ENCODE measurements at regions not wholly inside any gene's neighbourhood (a gene's known extent, or its start where the extent isn't known, plus 50 kb on each side); places are given as distances from the start of the nearest gene placed in this dataset.
"Not testable (repeated sequence)": the region's sequence is repeated elsewhere in the genome, so short reads cannot be mapped to it uniquely, and the experiment has no call there.

DNA sequence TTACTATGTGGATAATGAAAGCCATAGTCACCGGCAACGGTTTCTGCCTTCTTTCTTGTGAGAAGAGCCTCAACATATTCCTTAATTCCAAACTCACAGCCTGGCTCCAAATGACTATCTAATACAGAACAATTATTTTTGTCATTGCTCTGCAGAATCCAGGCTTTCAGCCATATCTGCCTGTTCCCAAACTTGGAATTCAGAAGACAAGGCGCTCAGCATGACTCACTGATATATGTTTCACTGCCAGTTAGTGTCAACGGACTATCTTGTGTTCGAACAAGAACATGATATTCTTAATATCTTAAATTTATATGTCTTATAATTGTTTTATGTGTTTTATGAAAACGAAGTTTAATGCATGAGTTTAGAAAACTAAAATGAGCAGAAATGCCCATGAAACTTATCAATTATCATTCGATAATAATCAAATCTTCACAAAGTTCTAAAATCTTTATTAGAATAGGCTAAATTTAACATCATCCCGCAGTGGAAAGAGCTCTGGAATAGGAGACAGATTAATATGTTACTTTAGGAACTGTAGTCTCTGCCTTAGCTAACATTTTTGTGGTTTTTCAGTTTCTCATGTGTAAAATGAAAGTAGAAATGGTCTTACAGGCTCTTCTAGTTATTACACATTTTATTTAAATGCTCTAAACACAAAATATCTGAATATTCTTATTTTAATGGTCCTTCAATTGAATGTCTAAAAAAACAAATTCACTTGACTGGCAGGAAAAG is 669.3 kb upstream of the GJE1 start:
- no peaks in the 10 kb centered on the region for H3K36me3 ChIP-seq (ENCODE audit: control insufficient read depth in 5 of 5, insufficient read depth in 5 of 5, low read length in 5 of 5)
- H3K4me3 ChIP-seq (ENCODE audit: low read depth in 1 of 5, low read length in 5 of 5) = peak overlapping the region in 3 of 5 donors; percentile 44 to 45 (median 45)
- H3K27me3 ChIP-seq (ENCODE audit: control insufficient read depth in 5 of 5, insufficient read depth in 4 of 5, low read length in 5 of 5) = no peaks in the 10 kb centered on the region
- H3K9ac ChIP-seq (ENCODE audit: low read length in 5 of 5) = peak overlapping the region in 3 of 5 donors; percentile 5 to 53 (median 26)
- H3K9me3 ChIP-seq (ENCODE audit: control insufficient read depth in 5 of 5, low read length in 5 of 5) = no peaks in the 10 kb centered on the region
- H3K4me1 ChIP-seq (ENCODE audit: control insufficient read depth in 5 of 5, insufficient read depth in 5 of 5, low read length in 5 of 5) = peaks cover 0 to 18% (median 8%) of the 10 kb centered on the region in 5 donors
- peak overlapping the region; percentile 68 for H3K27ac ChIP-seq (ENCODE audit: low read depth, low read length)

GRCh38 chr6:141460743-141461484 is 671.8 kb upstream of the GJE1 start:
- Histone ChIP-seq H3K9ac (ENCODE audit: low read length in 5 of 5) (no peak overlapping the region), H3K9me3 (ENCODE audit: control insufficient read depth in 5 of 5, low read length in 5 of 5) (no peaks in the 10 kb centered on the region), H3K27me3 (ENCODE audit: control insufficient read depth in 5 of 5, insufficient read depth in 4 of 5, low read length in 5 of 5) (no peaks in the 10 kb centered on the region), H3K27ac (ENCODE audit: low read depth, low read length) (no peak overlapping the region), H3K4me3 (ENCODE audit: low read depth in 1 of 5, low read length in 5 of 5) (no peak overlapping the region), H3K36me3 (ENCODE audit: control insufficient read depth in 5 of 5, insufficient read depth in 5 of 5, low read length in 5 of 5) (no peaks in the 10 kb centered on the region), H3K4me1 (ENCODE audit: control insufficient read depth in 5 of 5, insufficient read depth in 5 of 5, low read length in 5 of 5) (peaks cover 0 to 18% (median 8%) of the 10 kb centered on the region in 5 donors)

GRCh38 chr6:141460245-141460644 is 672.5 kb upstream of the GJE1 start:
- H3K27me3 ChIP-seq (ENCODE audit: control insufficient read depth in 5 of 5, insufficient read depth in 4 of 5, low read length in 5 of 5); H3K9me3 ChIP-seq (ENCODE audit: control insufficient read depth in 5 of 5, low read length in 5 of 5); H3K9ac ChIP-seq (ENCODE audit: low read length in 5 of 5); H3K4me3 ChIP-seq (ENCODE audit: low read depth in 1 of 5, low read length in 5 of 5); H3K36me3 ChIP-seq (ENCODE audit: control insufficient read depth in 5 of 5, insufficient read depth in 5 of 5, low read length in 5 of 5); H3K27ac ChIP-seq (ENCODE audit: low read depth, low read length): not testable (repeated sequence)
- H3K4me1 ChIP-seq (ENCODE audit: control insufficient read depth in 5 of 5, insufficient read depth in 5 of 5, low read length in 5 of 5) = peaks cover 0 to 18% (median 8%) of the 10 kb centered on the region in 5 donors

DNA sequence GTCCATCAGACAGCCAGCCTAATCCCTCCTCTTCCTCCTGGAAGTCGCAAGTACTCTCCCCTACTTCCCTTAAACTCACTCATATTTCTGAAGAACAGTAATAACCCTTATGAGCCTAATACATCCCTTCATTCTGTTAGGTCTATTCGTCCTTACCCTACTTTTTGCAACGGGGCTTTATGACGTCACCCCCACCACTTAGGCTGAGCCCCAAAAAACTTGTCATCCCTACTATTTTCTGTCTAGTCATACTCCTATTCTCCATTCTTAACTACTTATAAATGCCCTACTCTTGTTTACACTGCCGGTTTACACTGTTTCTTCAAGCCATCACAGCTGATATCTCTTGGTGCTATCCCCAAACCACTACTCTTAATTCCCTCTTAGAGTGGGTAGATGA is 674.7 kb upstream of the GJE1 start:
- H3K27me3 ChIP-seq (ENCODE audit: control insufficient read depth in 5 of 5, insufficient read depth in 4 of 5, low read length in 5 of 5); H3K9ac ChIP-seq (ENCODE audit: low read length in 5 of 5); H3K27ac ChIP-seq (ENCODE audit: low read depth, low read length); H3K36me3 ChIP-seq (ENCODE audit: control insufficient read depth in 5 of 5, insufficient read depth in 5 of 5, low read length in 5 of 5); H3K4me3 ChIP-seq (ENCODE audit: low read depth in 1 of 5, low read length in 5 of 5); H3K9me3 ChIP-seq (ENCODE audit: control insufficient read depth in 5 of 5, low read length in 5 of 5); H3K4me1 ChIP-seq (ENCODE audit: control insufficient read depth in 5 of 5, insufficient read depth in 5 of 5, low read length in 5 of 5): not testable (repeated sequence)

DNA sequence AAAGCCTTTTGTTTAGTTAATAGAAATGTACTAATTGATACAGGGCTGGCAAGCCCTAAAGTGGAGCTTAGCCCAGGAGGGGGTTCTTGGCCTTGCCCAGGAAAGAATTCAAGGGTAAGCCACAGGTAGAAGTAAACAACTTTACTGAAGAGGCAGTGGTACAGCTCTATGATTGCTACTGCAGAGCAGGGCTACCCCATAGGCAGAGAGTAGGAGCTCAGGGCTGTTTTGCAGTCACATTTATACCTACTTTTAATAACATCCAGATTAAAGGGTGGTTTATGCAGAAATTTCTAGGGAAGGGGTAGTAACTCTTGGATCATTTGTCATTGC is 680.4 kb upstream of the GJE1 start:
- Histone ChIP-seq H3K27ac (ENCODE audit: low read depth, low read length) (no peak overlapping the region), H3K9me3 (ENCODE audit: control insufficient read depth in 5 of 5, low read length in 5 of 5) (no peaks in the 10 kb centered on the region), H3K27me3 (ENCODE audit: control insufficient read depth in 5 of 5, insufficient read depth in 4 of 5, low read length in 5 of 5) (no peaks in the 10 kb centered on the region), H3K9ac (ENCODE audit: low read length in 5 of 5) (no peak overlapping the region), H3K4me1 (ENCODE audit: control insufficient read depth in 5 of 5, insufficient read depth in 5 of 5, low read length in 5 of 5) (no peaks in the 10 kb centered on the region), H3K36me3 (ENCODE audit: control insufficient read depth in 5 of 5, insufficient read depth in 5 of 5, low read length in 5 of 5) (no peaks in the 10 kb centered on the region), H3K4me3 (ENCODE audit: low read depth in 1 of 5, low read length in 5 of 5) (no peak overlapping the region)

DNA sequence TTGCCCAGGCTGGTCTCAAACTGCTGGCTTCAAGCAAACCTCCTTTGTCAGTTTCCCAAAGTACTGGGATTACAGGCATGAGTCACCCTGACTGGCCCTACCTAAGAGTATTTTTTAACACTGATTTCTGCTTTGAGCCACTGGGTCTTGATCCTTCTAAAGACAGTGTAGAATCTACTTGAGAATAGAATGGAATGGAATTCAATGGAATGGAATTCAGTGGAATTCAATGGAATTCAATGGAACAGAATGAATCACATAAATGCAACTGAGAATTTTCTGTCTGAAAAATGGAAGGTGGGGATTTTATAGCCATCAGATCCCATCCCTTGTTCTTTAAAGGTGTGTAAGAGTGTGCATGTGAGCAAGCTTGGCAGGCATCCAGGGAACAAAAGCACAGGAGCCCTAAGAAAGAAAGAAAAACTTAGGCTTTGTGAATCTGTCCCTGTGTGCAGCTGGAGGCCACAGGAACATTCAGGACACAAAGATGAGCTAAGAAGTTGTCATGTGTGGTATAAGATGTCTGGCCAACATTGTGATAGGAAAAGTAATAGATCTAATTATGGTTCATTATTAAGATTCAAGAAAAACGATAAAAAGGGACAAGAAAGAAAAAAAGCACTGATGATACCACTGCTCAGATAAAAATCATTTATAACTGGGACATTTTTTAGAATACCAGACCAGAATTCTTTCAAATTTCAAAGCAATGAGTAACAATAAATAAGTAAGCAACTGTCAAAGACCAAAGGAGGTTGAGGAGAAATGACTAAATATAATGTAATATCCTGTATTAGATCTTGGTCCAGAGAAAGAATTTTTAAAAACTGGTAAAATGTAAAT is 681.0 kb upstream of the GJE1 start:
- Histone ChIP-seq H3K27me3 (ENCODE audit: control insufficient read depth in 5 of 5, insufficient read depth in 4 of 5, low read length in 5 of 5) (no peaks in the 10 kb centered on the region), H3K4me1 (ENCODE audit: control insufficient read depth in 5 of 5, insufficient read depth in 5 of 5, low read length in 5 of 5) (no peaks in the 10 kb centered on the region), H3K4me3 (ENCODE audit: low read depth in 1 of 5, low read length in 5 of 5) (no peak overlapping the region), H3K9me3 (ENCODE audit: control insufficient read depth in 5 of 5, low read length in 5 of 5) (no peaks in the 10 kb centered on the region), H3K36me3 (ENCODE audit: control insufficient read depth in 5 of 5, insufficient read depth in 5 of 5, low read length in 5 of 5) (no peaks in the 10 kb centered on the region), H3K27ac (ENCODE audit: low read depth, low read length) (no peak overlapping the region), H3K9ac (ENCODE audit: low read length in 5 of 5) (no peak overlapping the region)

- Histone ChIP-seq H3K4me3 (ENCODE audit: low read depth in 1 of 5, low read length in 5 of 5) (no peak overlapping the region), H3K9me3 (ENCODE audit: control insufficient read depth in 5 of 5, low read length in 5 of 5) (no peaks in the 10 kb centered on the region), H3K36me3 (ENCODE audit: control insufficient read depth in 5 of 5, insufficient read depth in 5 of 5, low read length in 5 of 5) (no peaks in the 10 kb centered on the region), H3K27me3 (ENCODE audit: control insufficient read depth in 5 of 5, insufficient read depth in 4 of 5, low read length in 5 of 5) (no peaks in the 10 kb centered on the region), H3K27ac (ENCODE audit: low read depth, low read length) (no peak overlapping the region), H3K4me1 (ENCODE audit: control insufficient read depth in 5 of 5, insufficient read depth in 5 of 5, low read length in 5 of 5) (no peaks in the 10 kb centered on the region), H3K9ac (ENCODE audit: low read length in 5 of 5) (no peak overlapping the region)
These were observed 681.6 kb upstream of the GJE1 start for GRCh38 chr6:141451181-141451510.

DNA sequence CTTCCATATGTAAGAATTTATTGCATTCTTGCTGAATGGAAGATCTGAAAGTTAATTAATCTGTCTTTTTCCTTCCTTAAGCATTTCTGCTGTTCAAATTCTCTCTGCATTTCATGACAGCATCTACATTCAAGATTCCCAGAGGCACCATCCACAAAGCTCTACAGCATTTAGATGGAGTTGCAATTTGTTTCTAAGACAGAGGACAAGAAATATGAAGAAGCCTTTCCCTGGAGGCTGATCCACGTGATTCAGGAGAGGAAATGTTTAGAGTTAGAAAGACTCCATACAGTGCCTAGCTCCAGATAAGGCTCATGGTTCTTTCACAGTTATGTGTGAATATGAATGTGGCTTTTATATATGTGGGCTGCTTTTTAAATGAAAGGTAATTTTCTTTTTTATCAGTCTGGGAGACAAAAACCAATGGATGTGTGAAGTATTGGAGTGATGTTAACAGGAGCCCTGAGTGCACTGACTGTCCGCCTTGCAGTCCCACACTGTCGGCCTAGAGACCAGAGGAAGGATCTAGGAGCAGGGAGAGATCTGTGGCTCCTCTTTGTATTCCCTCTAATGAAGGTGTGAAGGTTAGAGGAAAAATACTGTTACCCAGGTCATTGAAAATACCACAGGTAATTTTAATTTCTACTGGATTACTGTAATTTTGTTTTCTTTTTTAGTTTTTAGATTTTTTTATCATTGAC is 686.6 kb upstream of the GJE1 start:
- Histone ChIP-seq H3K27me3 (ENCODE audit: control insufficient read depth in 5 of 5, insufficient read depth in 4 of 5, low read length in 5 of 5) (no peaks in the 10 kb centered on the region), H3K9me3 (ENCODE audit: control insufficient read depth in 5 of 5, low read length in 5 of 5) (no peaks in the 10 kb centered on the region), H3K27ac (ENCODE audit: low read depth, low read length) (no peak overlapping the region), H3K4me3 (ENCODE audit: low read depth in 1 of 5, low read length in 5 of 5) (no peak overlapping the region), H3K9ac (ENCODE audit: low read length in 5 of 5) (no peak overlapping the region), H3K4me1 (ENCODE audit: control insufficient read depth in 5 of 5, insufficient read depth in 5 of 5, low read length in 5 of 5) (no peaks in the 10 kb centered on the region), H3K36me3 (ENCODE audit: control insufficient read depth in 5 of 5, insufficient read depth in 5 of 5, low read length in 5 of 5) (no peaks in the 10 kb centered on the region)

GRCh38 chr6:141443668-141444289 is 688.9 kb upstream of the GJE1 start:
- Histone ChIP-seq H3K4me1 (ENCODE audit: control insufficient read depth in 5 of 5, insufficient read depth in 5 of 5, low read length in 5 of 5) (no peaks in the 10 kb centered on the region), H3K27me3 (ENCODE audit: control insufficient read depth in 5 of 5, insufficient read depth in 4 of 5, low read length in 5 of 5) (no peaks in the 10 kb centered on the region), H3K9ac (ENCODE audit: low read length in 5 of 5) (no peak overlapping the region), H3K4me3 (ENCODE audit: low read depth in 1 of 5, low read length in 5 of 5) (no peak overlapping the region), H3K36me3 (ENCODE audit: control insufficient read depth in 5 of 5, insufficient read depth in 5 of 5, low read length in 5 of 5) (no peaks in the 10 kb centered on the region), H3K27ac (ENCODE audit: low read depth, low read length) (no peak overlapping the region), H3K9me3 (ENCODE audit: control insufficient read depth in 5 of 5, low read length in 5 of 5) (peaks cover 0 to 1% (median 0%) of the 10 kb centered on the region in 5 donors)
